Mucosa of stomach (tissue), 1 donor: ENCODE measurements at regions not wholly inside any gene's neighbourhood (a gene's known extent, or its start where the extent isn't known, plus 50 kb on each side); places are given as distances from the start of the nearest gene placed in this dataset.
"Not testable (repeated sequence)": the region's sequence is repeated elsewhere in the genome, so short reads cannot be mapped to it uniquely, and the experiment has no call there.

Experiments
- H3K27me3 ChIP-seq: one replicate; pipeline ENCODE4 v1.7.0; 2013; ENCODE audit warnings: mild to moderate bottlenecking, low read length; ENCODE audit not compliant: control insufficient read depth, insufficient read depth
- H3K36me3 ChIP-seq: one replicate; pipeline ENCODE4 v1.7.0; 2013; ENCODE audit warnings: low read length; ENCODE audit not compliant: control insufficient read depth, insufficient read depth
- H3K4me1 ChIP-seq: one replicate; pipeline ENCODE4 v1.7.0; 2013; ENCODE audit warnings: mild to moderate bottlenecking, low read length; ENCODE audit not compliant: control insufficient read depth, insufficient read depth
- H3K4me3 ChIP-seq: one replicate; pipeline ENCODE4 v1.7.0; 2013; ENCODE audit warnings: low read length
- H3K9ac ChIP-seq: one replicate; pipeline ENCODE4 v1.7.0; 2013; ENCODE audit warnings: mild to moderate bottlenecking, low read length, moderate library complexity
- H3K9me3 ChIP-seq: one replicate; pipeline ENCODE4 v1.7.0; 2013; ENCODE audit warnings: mild to moderate bottlenecking, low read length, moderate library complexity; ENCODE audit not compliant: control insufficient read depth
- donor health status: Pancreatic carcinoma.

DNA sequence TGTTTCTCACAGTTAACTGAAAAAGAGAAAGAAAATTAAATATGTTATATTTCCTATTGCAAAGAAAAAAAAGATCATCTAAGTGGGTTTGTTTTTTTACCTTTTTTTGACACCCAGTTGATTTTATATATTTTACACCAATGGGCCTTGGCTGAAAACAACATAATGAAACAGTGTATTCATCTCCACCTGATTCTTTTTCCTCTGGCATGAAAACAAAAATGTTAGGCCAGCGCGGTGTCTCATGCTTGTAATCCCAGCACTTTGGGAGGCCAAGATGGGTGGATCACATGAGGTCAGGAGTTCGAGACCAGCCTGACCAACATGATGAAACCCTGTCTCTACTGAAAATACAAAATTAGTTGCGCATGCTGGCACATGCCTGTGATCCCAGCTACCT is 69.3 kb upstream of the TMEM170B start:
- H3K4me3 ChIP-seq, H3K9ac ChIP-seq, H3K9me3 ChIP-seq, H3K27me3 ChIP-seq, H3K36me3 ChIP-seq, H3K4me1 ChIP-seq: not testable (repeated sequence)

DNA sequence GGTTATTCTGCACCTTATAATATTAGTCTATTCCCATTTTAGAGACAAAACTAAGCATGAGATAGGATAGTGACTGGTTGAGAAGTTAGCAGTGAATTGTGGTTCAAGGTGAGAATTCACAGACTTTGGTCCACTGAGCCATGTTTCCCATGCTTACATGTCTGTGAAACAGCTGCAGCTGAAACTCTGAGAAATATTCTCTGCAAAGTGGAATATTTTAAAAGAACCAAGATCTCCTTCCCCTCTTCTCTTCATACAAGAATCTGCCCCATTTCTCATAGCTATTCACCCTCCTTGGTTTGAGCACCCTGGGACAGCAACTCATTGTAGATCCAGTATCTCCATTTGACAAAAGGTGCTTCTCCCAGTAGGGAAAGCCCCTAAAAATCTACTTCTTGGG is 70.2 kb upstream of the TMEM170B start:
- no peaks in the 10 kb centered on the region for H3K9me3 ChIP-seq
- no peaks in the 10 kb centered on the region for H3K4me1 ChIP-seq
- no peak overlapping the region for H3K9ac ChIP-seq
- no peaks in the 10 kb centered on the region for H3K27me3 ChIP-seq
- no peak overlapping the region for H3K4me3 ChIP-seq
- no peaks in the 10 kb centered on the region for H3K36me3 ChIP-seq

GRCh38 chr6:11463398-11463780 is 74.2 kb upstream of the TMEM170B start:
- no peaks in the 10 kb centered on the region for H3K9me3 ChIP-seq
- H3K4me1 ChIP-seq: no peaks in the 10 kb centered on the region
- no peaks in the 10 kb centered on the region for H3K27me3 ChIP-seq

DNA sequence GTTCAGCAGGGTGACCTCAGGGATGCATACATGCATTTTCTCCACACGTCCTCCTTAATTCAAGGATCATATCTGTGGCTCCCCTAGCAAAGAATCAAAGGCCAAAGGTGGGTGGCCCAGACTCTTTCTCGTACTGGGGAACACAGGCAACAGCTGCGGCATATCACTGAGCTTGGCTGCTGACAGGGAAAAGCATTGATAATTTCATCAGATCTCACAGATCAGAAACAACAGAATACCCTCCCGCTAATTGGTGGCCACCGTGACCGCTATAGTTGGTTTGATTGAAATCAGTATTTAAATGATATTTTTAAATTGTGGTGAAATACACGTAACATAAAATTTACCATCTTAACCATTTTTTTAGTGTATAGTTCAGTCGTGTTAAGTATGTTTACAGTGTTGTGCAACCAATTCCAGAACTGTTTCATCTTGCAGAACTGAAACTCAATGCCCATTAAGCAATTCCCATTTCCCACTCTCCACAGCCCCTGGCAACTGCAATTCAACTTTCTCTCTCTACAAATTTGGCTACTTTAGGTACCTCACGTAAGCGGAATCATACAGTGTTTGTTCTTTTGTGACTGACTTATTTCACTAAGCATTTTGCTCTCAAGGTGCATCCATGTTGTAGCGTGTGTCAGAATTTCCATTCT is 74.7 kb upstream of the TMEM170B start:
- no peaks in the 10 kb centered on the region for H3K27me3 ChIP-seq
- H3K36me3 ChIP-seq: no peaks in the 10 kb centered on the region
- no peaks in the 10 kb centered on the region for H3K9me3 ChIP-seq
- no peak overlapping the region for H3K9ac ChIP-seq
- no peak overlapping the region for H3K4me3 ChIP-seq
- no peaks in the 10 kb centered on the region for H3K4me1 ChIP-seq

More at GRCh38 chr6:11463398-11463780, 74.2 kb upstream of the TMEM170B start:
- H3K9ac ChIP-seq: no peak overlapping the region
- H3K4me3 ChIP-seq: no peak overlapping the region
- H3K36me3 ChIP-seq: no peaks in the 10 kb centered on the region

DNA sequence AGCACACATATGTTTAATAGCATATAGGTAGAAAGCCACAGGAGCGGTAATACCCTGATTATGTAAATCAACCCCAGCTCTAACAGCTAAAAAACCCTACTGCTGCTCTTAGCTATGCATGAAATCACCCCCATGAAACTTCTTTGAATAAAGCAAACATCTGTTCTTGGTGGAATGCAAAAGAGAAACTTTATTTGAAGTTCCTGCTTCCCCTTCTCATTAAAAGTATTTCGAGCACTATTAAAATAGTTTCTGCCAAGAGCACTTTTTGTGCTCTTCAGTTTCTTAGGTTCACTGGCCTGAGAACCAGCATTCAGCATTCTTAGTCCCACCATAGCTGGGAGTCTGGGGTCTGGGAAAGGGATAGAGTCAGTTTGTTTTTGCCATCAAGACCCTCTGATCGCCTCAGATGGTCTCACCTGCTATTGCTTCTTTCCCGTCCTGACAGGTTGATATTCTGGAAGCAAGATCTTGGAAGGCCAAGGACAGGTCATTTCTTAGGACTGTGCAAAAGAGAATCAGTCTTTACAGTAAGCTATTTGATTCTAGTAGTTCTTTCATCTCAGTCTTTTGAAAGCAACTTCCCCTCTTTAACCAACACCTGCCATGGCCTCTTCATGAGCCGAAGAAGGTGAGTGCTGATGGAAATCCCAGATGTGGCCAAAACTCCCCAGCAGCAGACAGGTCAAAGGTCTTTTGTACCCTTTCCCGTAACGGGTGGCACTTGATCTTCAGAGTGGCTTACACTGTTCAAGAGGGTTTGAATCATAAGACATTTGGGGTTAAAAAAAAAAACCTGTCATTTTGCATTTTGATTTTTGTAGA is 76.5 kb upstream of the TMEM170B start:
- Histone ChIP-seq H3K4me1 (no peaks in the 10 kb centered on the region), H3K9ac (no peak overlapping the region), H3K27me3 (no peaks in the 10 kb centered on the region), H3K36me3 (no peaks in the 10 kb centered on the region), H3K4me3 (no peak overlapping the region), H3K9me3 (no peaks in the 10 kb centered on the region)

GRCh38 chr6:11460001-11460668 is 77.4 kb upstream of the TMEM170B start:
- Histone ChIP-seq H3K36me3 (no peaks in the 10 kb centered on the region), H3K9ac (no peak overlapping the region), H3K27me3 (no peaks in the 10 kb centered on the region), H3K4me1 (no peaks in the 10 kb centered on the region), H3K4me3 (no peak overlapping the region), H3K9me3 (no peaks in the 10 kb centered on the region)

DNA sequence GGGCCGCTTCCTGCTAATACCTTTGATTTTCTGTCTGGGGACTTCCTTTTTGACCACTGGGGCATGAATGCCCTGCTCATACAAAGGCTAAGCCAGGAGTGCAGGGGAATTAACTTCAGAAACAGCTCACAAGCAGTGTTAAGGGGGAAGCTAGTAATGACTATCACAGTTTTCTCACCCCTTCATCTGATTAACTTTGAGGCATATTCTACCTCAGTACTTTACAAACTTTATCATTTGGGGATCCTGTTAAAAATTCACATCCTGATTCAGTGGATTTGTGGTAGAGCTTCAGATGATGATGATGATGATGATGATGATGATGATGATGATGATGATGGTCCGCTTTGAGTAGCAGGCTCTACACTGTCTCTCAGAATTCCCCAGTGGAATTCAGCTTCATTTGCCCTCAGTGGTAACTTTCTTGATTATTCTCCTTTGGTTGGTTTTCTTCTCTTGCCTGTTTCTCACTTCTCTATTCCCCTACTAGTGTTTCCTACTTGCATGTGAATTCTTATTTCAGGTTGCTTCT is 78.4 kb upstream of the TMEM170B start:
- H3K4me3 ChIP-seq: no peak overlapping the region
- H3K27me3 ChIP-seq: no peaks in the 10 kb centered on the region
- H3K9me3 ChIP-seq: no peaks in the 10 kb centered on the region
- no peaks in the 10 kb centered on the region for H3K4me1 ChIP-seq
- no peak overlapping the region for H3K9ac ChIP-seq
- H3K36me3 ChIP-seq: no peaks in the 10 kb centered on the region

GRCh38 chr6:11458509-11458908 is 79.0 kb upstream of the TMEM170B start:
- H3K9me3 ChIP-seq: no peaks in the 10 kb centered on the region
- H3K36me3 ChIP-seq: no peaks in the 10 kb centered on the region
- H3K27me3 ChIP-seq: no peaks in the 10 kb centered on the region
- H3K4me1 ChIP-seq: no peaks in the 10 kb centered on the region
- H3K4me3 ChIP-seq: no peak overlapping the region
- H3K9ac ChIP-seq: no peak overlapping the region

DNA sequence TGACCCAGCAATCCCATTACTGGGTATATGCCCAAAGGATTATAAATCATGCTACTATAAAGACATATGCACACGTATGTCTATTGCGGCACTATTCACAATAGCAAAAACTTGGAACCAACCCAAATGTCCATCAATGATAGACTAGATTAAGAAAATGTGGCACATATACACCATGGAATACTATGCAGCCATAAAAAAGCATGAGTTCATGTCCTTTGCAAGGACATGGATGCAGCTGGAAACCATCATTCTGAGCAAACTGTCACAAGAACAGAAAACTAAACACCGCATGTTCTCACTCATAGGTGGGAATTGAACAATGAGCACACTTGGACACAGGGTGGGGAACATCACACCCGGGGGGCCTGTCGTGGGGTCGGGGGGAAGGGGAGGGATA is 80.1 kb upstream of the TMEM170B start:
- not testable (repeated sequence) for H3K4me1 ChIP-seq, H3K9ac ChIP-seq

GRCh38 chr6:11452106-11452505 is 85.4 kb upstream of the TMEM170B start:
- not testable (repeated sequence) for H3K9ac ChIP-seq, H3K4me1 ChIP-seq, H3K9me3 ChIP-seq, H3K27me3 ChIP-seq, H3K36me3 ChIP-seq, H3K4me3 ChIP-seq

More for the DNA sequence above, 80.1 kb upstream of the TMEM170B start:
- H3K9me3 ChIP-seq, H3K27me3 ChIP-seq, H3K4me3 ChIP-seq, H3K36me3 ChIP-seq: not testable (repeated sequence)

GRCh38 chr6:11450037-11450436 is 87.5 kb upstream of the TMEM170B start:
- no peak overlapping the region for H3K4me3 ChIP-seq
- no peaks in the 10 kb centered on the region for H3K4me1 ChIP-seq
- H3K9me3 ChIP-seq: no peaks in the 10 kb centered on the region
- no peaks in the 10 kb centered on the region for H3K36me3 ChIP-seq
- H3K9ac ChIP-seq: no peak overlapping the region
- H3K27me3 ChIP-seq: no peaks in the 10 kb centered on the region

GRCh38 chr6:11449408-11449807 is 88.1 kb upstream of the TMEM170B start:
- H3K27me3 ChIP-seq: no peaks in the 10 kb centered on the region
- H3K4me1 ChIP-seq: no peaks in the 10 kb centered on the region
- no peaks in the 10 kb centered on the region for H3K9me3 ChIP-seq
- no peak overlapping the region for H3K9ac ChIP-seq
- H3K4me3 ChIP-seq: no peak overlapping the region
- no peaks in the 10 kb centered on the region for H3K36me3 ChIP-seq
